ENCODE measurements at regions not wholly inside any gene's neighbourhood (a gene's known extent, or its start where the extent isn't known, plus 50 kb on each side); places are given as distances from the start of the nearest gene placed in this dataset.

GRCh38 chr2:128777196-128778035, 458.7 kb upstream of the HS6ST1 start:
- H3K36me3 Mint-ChIP-seq, result no peaks in the 10 kb centered on the region
- H3K27me3 Mint-ChIP-seq (ENCODE audit: low read depth), result no peaks in the 10 kb centered on the region
- DNase-seq (ENCODE audit: low spot score) (no peak), ATAC-seq (no peak)
- ChIA-PET POLR2A (no interaction called here), CTCF (no interaction called here)
- no peaks in the 10 kb centered on the region for H3K4me1 Mint-ChIP-seq
- peaks cover 8% of the 10 kb centered on the region for H3K9me3 Mint-ChIP-seq
- H3K27ac Mint-ChIP-seq, result no peak overlapping the region
- TF ChIP-seq TP53 (CRISPR knock-in tag; IDR thresholded peaks at IDR 0.05) (no peak), ZSCAN18 (CRISPR knock-in tag; IDR thresholded peaks at IDR 0.05) (no peak), ZNF423 (CRISPR knock-in tag; IDR thresholded peaks at IDR 0.05) (no peak), GTF2I (CRISPR knock-in tag; conservative IDR thresholded peaks at IDR 0.05) (no peak), ETV6 (CRISPR knock-in tag; IDR thresholded peaks at IDR 0.05) (no peak), JUN (CRISPR knock-in tag; IDR thresholded peaks at IDR 0.05) (no peak), HMGXB4 (CRISPR knock-in tag; IDR thresholded peaks at IDR 0.05) (no peak), TCF7 (CRISPR knock-in tag; IDR thresholded peaks at IDR 0.05; ENCODE audit: low read depth) (no peak), ZNF512 (CRISPR knock-in tag; IDR thresholded peaks at IDR 0.05; ENCODE audit: borderline replicate concordance) (no peak), ZMAT4 (CRISPR knock-in tag; IDR thresholded peaks at IDR 0.05) (no peak), RORB (CRISPR knock-in tag; IDR thresholded peaks at IDR 0.05) (no peak), SOX15 (CRISPR knock-in tag; IDR thresholded peaks at IDR 0.05) (no peak), OVOL2 (CRISPR knock-in tag; IDR thresholded peaks at IDR 0.05; ENCODE audit: borderline replicate concordance) (no peak), CBFB (CRISPR knock-in tag; IDR thresholded peaks at IDR 0.05; ENCODE audit: low read depth) (no peak), ZNF416 (CRISPR knock-in tag; IDR thresholded peaks at IDR 0.05) (no peak), NFATC4 (CRISPR knock-in tag; IDR thresholded peaks at IDR 0.05) (no peak), ZNF532 (CRISPR knock-in tag; IDR thresholded peaks at IDR 0.05; ENCODE audit: borderline replicate concordance) (no peak), SP1 (CRISPR knock-in tag; conservative IDR thresholded peaks at IDR 0.05) (no peak), ZNF281 (CRISPR knock-in tag; IDR thresholded peaks at IDR 0.05) (no peak), MYBL2 (CRISPR knock-in tag; IDR thresholded peaks at IDR 0.05) (no peak)
- H3K4me3 Mint-ChIP-seq, result no peak overlapping the region
